H1 (cell line): ENCODE measurements at regions not wholly inside any gene's neighbourhood (a gene's known extent, or its start where the extent isn't known, plus 50 kb on each side); places are given as distances from the start of the nearest gene placed in this dataset.

Experiments used
- CTCF ChIA-PET: fragments of 300-600 bp; sonication (Branson Sonifier 250); formaldehyde crosslinking; loops from one replicate; lab custom pipeline; 2021; ENCODE audit not compliant: partially characterized antibody; lab: Charles Lee
- POLR2A ChIA-PET: fragments of 300-600 bp; sonication (Branson Sonifier 250); formaldehyde crosslinking; loops from one replicate; lab custom pipeline; 2021; ENCODE audit warnings: inconsistent platforms; ENCODE audit not compliant: partially characterized antibody; lab: Charles Lee
- DNase-seq, 2 experiments: peaks; one replicate each; pipeline versions ENCODE4 v3.0.0 to v3.0.0-alpha.2; 2010 to 2022; ENCODE audit warnings: low spot score in 2 of 2, low read depth in 1 of 2, mixed read lengths in 1 of 2
- FAIRE-seq: peaks from 2 replicates; lab custom pipeline; 2011; peaks lifted over from hg19 to GRCh38; lab: Jason Lieb, UNC
- H2AFZ ChIP-seq: 2 replicates; pipeline ENCODE4 v1.8.1; 2012; ENCODE audit warnings: low read length, inconsistent platforms
- H2AK5ac ChIP-seq: 2 replicates; pipeline ENCODE4 v1.6.1; 2013; ENCODE audit warnings: low read depth, low read length
- H2BK120ac ChIP-seq: replicated peaks from 2 replicates; pipeline ENCODE3; 2013; ENCODE audit warnings: low read depth, low read length, inconsistent platforms
- H2BK12ac ChIP-seq: 2 replicates; pipeline ENCODE4 v1.6.1; 2013; ENCODE audit warnings: low read depth, low read length
- H2BK15ac ChIP-seq: 2 replicates; pipeline ENCODE4 v1.6.1; 2013; ENCODE audit warnings: low read length
- H2BK20ac ChIP-seq: 2 replicates; pipeline ENCODE4 v1.6.1; 2013; ENCODE audit warnings: low read length
- H2BK5ac ChIP-seq: 2 replicates; pipeline ENCODE4 v1.6.1; 2013; ENCODE audit warnings: low read depth, low read length
- H3K14ac ChIP-seq: 2 replicates; pipeline ENCODE4 v1.6.1; 2013; ENCODE audit warnings: inconsistent platforms; ENCODE audit not compliant: insufficient read length
- H3K18ac ChIP-seq: 2 replicates; pipeline ENCODE4 v1.6.1; 2013; ENCODE audit warnings: low read length; ENCODE audit errors: extremely low read depth
- H3K23ac ChIP-seq: 2 replicates; pipeline ENCODE4 v1.6.1; 2013; ENCODE audit warnings: inconsistent platforms; ENCODE audit not compliant: insufficient read length
- H3K23me2 ChIP-seq: 2 replicates; pipeline ENCODE4 v1.6.1; 2013; ENCODE audit warnings: low read depth, low read length
- H3K27ac ChIP-seq: 2 replicates; pipeline ENCODE4 v1.6.1; 2011; ENCODE audit warnings: low read depth, low read length, inconsistent platforms
- H3K27me3 ChIP-seq, 4 experiments: replicated peaks in 1 of 4; 1 replicate in 1 of 4; 2 replicates in 3 of 4; pipeline versions ENCODE4 v1.6.1 to v1.8.1; 2011 to 2013; ENCODE audit warnings: low read length in 3 of 4, mild to moderate bottlenecking in 3 of 4, inconsistent platforms in 2 of 4, mixed read lengths in 2 of 4, moderate library complexity in 1 of 4; ENCODE audit not compliant: control insufficient read depth in 3 of 4, insufficient read depth in 3 of 4; ENCODE audit errors: extremely low read depth in 1 of 4
- H3K36me3 ChIP-seq, 4 experiments: 2 replicates each; pipeline versions ENCODE4 v1.6.1 to v1.8.1; 2011 to 2013; ENCODE audit warnings: mild to moderate bottlenecking in 4 of 4, low read length in 3 of 4, moderate library complexity in 2 of 4, control low read depth in 1 of 4, inconsistent platforms in 1 of 4; ENCODE audit not compliant: insufficient read depth in 4 of 4, control insufficient read depth in 2 of 4
- H3K4ac ChIP-seq: replicated peaks from 2 replicates; pipeline ENCODE3; 2013; ENCODE audit warnings: low read length, low read depth, mixed read lengths, inconsistent platforms; ENCODE audit not compliant: insufficient read length
- H3K4me1 ChIP-seq, 4 experiments: replicated peaks in 1 of 4; 1 replicate in 1 of 4; 2 replicates in 3 of 4; pipeline versions ENCODE4 v1.6.1 to v1.8.1; 2011 to 2013; ENCODE audit warnings: low read length in 3 of 4, inconsistent platforms in 2 of 4, mixed read lengths in 1 of 4; ENCODE audit not compliant: insufficient read depth in 4 of 4, control insufficient read depth in 3 of 4
- H3K4me2 ChIP-seq, 2 experiments: 2 replicates each; pipeline versions ENCODE4 v1.6.1 to v1.8.1; 2011 to 2013; ENCODE audit warnings: low read depth in 2 of 2, low read length in 2 of 2, control low read depth in 1 of 2, inconsistent platforms in 1 of 2, mild to moderate bottlenecking in 1 of 2; ENCODE audit not compliant: insufficient read depth in 1 of 2
- H3K4me3 ChIP-seq, 4 experiments: fragments of 200-600, 300-600 bp in 1 of 4; sonication (generic), shearing (Covaris generic), sonication (Bioruptor Twin) in 1 of 4; 2 replicates each; pipeline versions ENCODE4 v1.5.1 to v1.8.1; 2011 to 2016; ENCODE audit warnings: low read length in 4 of 4, low read depth in 3 of 4, control low read depth in 2 of 4, inconsistent platforms in 2 of 4, mild to moderate bottlenecking in 2 of 4, mixed read lengths in 1 of 4, moderate library complexity in 1 of 4; ENCODE audit not compliant: insufficient read depth in 2 of 4; ENCODE audit errors: extremely low read depth in 1 of 4
- H3K56ac ChIP-seq: replicated peaks from 2 replicates; pipeline ENCODE3; 2013; ENCODE audit warnings: low read depth, mild to moderate bottlenecking, mixed read lengths, low read length, inconsistent platforms; ENCODE audit not compliant: insufficient read length
- H3K79me1 ChIP-seq: 2 replicates; pipeline ENCODE4 v1.6.1; 2013; ENCODE audit warnings: low read depth, low read length, control low read depth
- H3K79me2 ChIP-seq, 2 experiments: 2 replicates each; pipeline versions ENCODE4 v1.6.1 to v1.8.1; 2012 to 2013; ENCODE audit warnings: low read length in 2 of 2, mild to moderate bottlenecking in 2 of 2, inconsistent platforms in 1 of 2; ENCODE audit not compliant: insufficient read depth in 2 of 2, control insufficient read depth in 1 of 2
- H3K9ac ChIP-seq, 4 experiments: replicated peaks in 1 of 4; 1 replicate in 1 of 4; 2 replicates in 3 of 4; pipeline versions ENCODE4 v1.6.1 to v1.8.1; 2011 to 2013; ENCODE audit warnings: low read depth in 3 of 4, low read length in 3 of 4, control low read depth in 2 of 4, mild to moderate bottlenecking in 2 of 4, moderate library complexity in 2 of 4, inconsistent platforms in 1 of 4; ENCODE audit errors: extremely low read depth in 1 of 4
- H3K9me3 ChIP-seq, 2 experiments: 2 replicates each; pipeline versions ENCODE4 v1.6.1 to v1.8.1; 2012 to 2013; ENCODE audit warnings: mild to moderate bottlenecking in 2 of 2, moderate library complexity in 2 of 2, control low read depth in 1 of 2, inconsistent platforms in 1 of 2, low read depth in 1 of 2, low read length in 1 of 2, mixed read lengths in 1 of 2; ENCODE audit not compliant: insufficient read depth in 2 of 2
- H4K20me1 ChIP-seq, 2 experiments: replicated peaks in 1 of 2; 2 replicates each; pipeline versions ENCODE3 to v1.8.1; 2011 to 2013; ENCODE audit warnings: inconsistent platforms in 2 of 2, low read length in 2 of 2, mild to moderate bottlenecking in 1 of 2; ENCODE audit not compliant: insufficient read depth in 2 of 2, control insufficient read depth in 1 of 2
- H4K5ac ChIP-seq: 2 replicates; pipeline ENCODE4 v1.6.1; 2013; ENCODE audit warnings: low read length, low read depth, mixed read lengths, inconsistent platforms; ENCODE audit not compliant: insufficient read length
- H4K8ac ChIP-seq: 2 replicates; pipeline ENCODE4 v1.8.0; 2013; ENCODE audit warnings: mild to moderate bottlenecking, moderate library complexity, low read length, inconsistent platforms; ENCODE audit not compliant: insufficient read depth; ENCODE audit errors: extremely low read depth
- H4K91ac ChIP-seq: replicated peaks from 2 replicates; pipeline ENCODE3; 2013; ENCODE audit warnings: low read length, mixed read lengths, inconsistent platforms; ENCODE audit not compliant: insufficient read length
- ATF3 ChIP-seq: IDR thresholded peaks from 2 replicates; pipeline ENCODE4 v1.6.1; 2011; ENCODE audit warnings: low read depth, mild to moderate bottlenecking, low read length; ENCODE audit not compliant: insufficient read depth
- CREB1 ChIP-seq: IDR thresholded peaks from 2 replicates; pipeline ENCODE4 v1.6.1; 2012; ENCODE audit warnings: inconsistent platforms
- HDAC2 ChIP-seq, 2 experiments: fragments of 300-600 bp in 1 of 2; sonication (generic) in 1 of 2; IDR thresholded peaks; 2 replicates each; pipeline ENCODE4 v1.6.1; 2011 to 2012; ENCODE audit warnings: low read depth in 2 of 2, low read length in 2 of 2, mild to moderate bottlenecking in 2 of 2, moderate library complexity in 2 of 2, borderline replicate concordance in 1 of 2, inconsistent platforms in 1 of 2
- MAFK ChIP-seq: IDR thresholded peaks from 2 replicates; pipeline ENCODE4 v1.6.1; 2012; ENCODE audit warnings: low read depth, mild to moderate bottlenecking, improper control_type of control experiment, low read length
- POU5F1 ChIP-seq: IDR thresholded peaks from 2 replicates; pipeline ENCODE4 v1.6.1; 2011; ENCODE audit warnings: low read depth, mild to moderate bottlenecking, low read length, moderate library complexity
- RFX5 ChIP-seq: IDR thresholded peaks from 2 replicates; pipeline ENCODE4 v1.6.1; 2011; ENCODE audit warnings: low read depth, low read length, improper control_type of control experiment, borderline replicate concordance
- RXRA ChIP-seq: IDR thresholded peaks from 2 replicates; pipeline ENCODE4 v1.6.1; 2011; ENCODE audit warnings: low read depth, mild to moderate bottlenecking, low read length, moderate library complexity; ENCODE audit not compliant: insufficient read depth
- SIN3A ChIP-seq, 2 experiments: IDR thresholded peaks in 1 of 2; conservative IDR thresholded peaks in 1 of 2; 2 replicates each; pipeline ENCODE4 v1.6.1; 2011 to 2012; ENCODE audit warnings: low read length in 2 of 2, improper control_type of control experiment in 1 of 2, low read depth in 1 of 2, mild to moderate bottlenecking in 1 of 2
- SP4 ChIP-seq: IDR thresholded peaks from 2 replicates; pipeline ENCODE4 v1.6.1; 2012; ENCODE audit warnings: low read length, inconsistent platforms
- SRF ChIP-seq: IDR thresholded peaks from 2 replicates; pipeline ENCODE4 v1.6.1; 2011; ENCODE audit warnings: mild to moderate bottlenecking, low read depth, low read length, moderate library complexity
- TAF7 ChIP-seq: optimal IDR thresholded peaks from 2 replicates; pipeline ENCODE3; 2011; ENCODE audit warnings: low read depth, mild to moderate bottlenecking, inconsistent platforms, low read length, moderate library complexity, borderline replicate concordance
- TBP ChIP-seq: IDR thresholded peaks from 2 replicates; pipeline ENCODE4 v1.6.1; 2011; ENCODE audit warnings: low read depth, low read length, improper control_type of control experiment
- ZNF274 ChIP-seq: IDR thresholded peaks from 2 replicates; pipeline ENCODE4 v1.7.0; 2012; ENCODE audit warnings: low read length, borderline replicate concordance; ENCODE audit errors: extremely low read depth
- WGBS, 2 experiments: shearing (Covaris generic) in 1 of 2; methylation state at CpG; one replicate each; pipeline versions ENCODE4 v1.1.6 to v1.1.7; 2013 to 2015; ENCODE audit warnings: low lambda C conversion rate in 2 of 2, mixed read lengths in 2 of 2, inconsistent platforms in 1 of 2, low coverage in 1 of 2, missing lambda C conversion rate in 1 of 2; ENCODE audit not compliant: insufficient replicate concordance in 2 of 2, insufficient coverage in 1 of 2, insufficient read length in 1 of 2; ENCODE audit errors: extremely low coverage in 1 of 2, missing lambda C conversion rate in 1 of 2; 5-methylcytosine and 5-hydroxymethylcytosine counted together

GRCh38 chr10:30182191-30183054 is 123.0 kb upstream of the JCAD start:
- CTCF ChIA-PET = no interaction called here
- Histone ChIP-seq H3K9ac (no peak overlapping the region), H3K27ac (no peak overlapping the region)
- TF ChIP-seq POU5F1 (no peak), HDAC2 (IDR thresholded peaks at IDR 0.05; ENCODE audit: borderline replicate concordance in 1 of 2, low read depth in 2 of 2, low read length in 2 of 2) (no peak), SRF (no peak), SIN3A (conservative IDR thresholded peaks at IDR 0.05 in 1 of 2, IDR thresholded peaks at IDR 0.05 in 1 of 2; ENCODE audit: low read depth in 1 of 2, low read length in 2 of 2) (no peak), RFX5 (no peak), SP4 (no peak), ATF3 (no peak), TAF7 (no peak), TBP (no peak), MAFK (no peak), RXRA (no peak), CREB1 (no peak), ZNF274 (no peak)

More at GRCh38 chr10:30182191-30183054, 123.0 kb upstream of the JCAD start:
- Histone ChIP-seq H4K5ac (no peak overlapping the region), H3K27me3 (no peaks in the 10 kb centered on the region), H3K18ac (no peak overlapping the region), H3K4ac (no peak overlapping the region), H3K4me1 (no peaks in the 10 kb centered on the region), H2BK15ac (no peak overlapping the region), H2BK20ac (no peak overlapping the region), H4K91ac (no peak overlapping the region), H2BK5ac (no peak overlapping the region), H3K79me2 (no peaks in the 10 kb centered on the region), H3K14ac (no peak overlapping the region), H3K56ac (no peak overlapping the region), H3K9me3 (no peaks in the 10 kb centered on the region), H2AFZ (no peak overlapping the region), H4K20me1 (no peaks in the 10 kb centered on the region), H3K4me3 (no peak overlapping the region), H3K79me1 (no peaks in the 10 kb centered on the region), H2AK5ac (no peak overlapping the region), H3K23ac (no peak overlapping the region), H2BK120ac (no peak overlapping the region), H3K4me2 (no peak overlapping the region), H3K23me2 (no peaks in the 10 kb centered on the region), H2BK12ac (no peak overlapping the region), H4K8ac (peak overlapping the region; percentile 64; the same call in 1 of the 2 replicates), H3K36me3 (no peaks in the 10 kb centered on the region)
- FAIRE-seq (no peak), DNase-seq (no peak)
- POLR2A ChIA-PET = no interaction called here
- WGBS, 2 experiments = 89% methylated on average over 24 of the region's 25 CpGs; no CpG with 5 or more reads in 1 of the 2 experiments
